Stimulated activated CD4-positive, alpha-beta T cell treated with anti-CD3 and anti-CD28 coated beads, Interleukin-1b, Interleukin-23, amount 100 ng/mL, for 1 hour (primary cell): ENCODE measurements at regions not wholly inside any gene's neighbourhood (a gene's known extent, or its start where the extent isn't known, plus 50 kb on each side); places are given as distances from the start of the nearest gene placed in this dataset.

ENCODE experiments used
- DNase-seq, 2 donors: peaks; one replicate each; pipeline ENCODE4 v3.0.0-alpha.2; 2020; ENCODE audit warnings: low read depth in 2 of 2

DNA sequence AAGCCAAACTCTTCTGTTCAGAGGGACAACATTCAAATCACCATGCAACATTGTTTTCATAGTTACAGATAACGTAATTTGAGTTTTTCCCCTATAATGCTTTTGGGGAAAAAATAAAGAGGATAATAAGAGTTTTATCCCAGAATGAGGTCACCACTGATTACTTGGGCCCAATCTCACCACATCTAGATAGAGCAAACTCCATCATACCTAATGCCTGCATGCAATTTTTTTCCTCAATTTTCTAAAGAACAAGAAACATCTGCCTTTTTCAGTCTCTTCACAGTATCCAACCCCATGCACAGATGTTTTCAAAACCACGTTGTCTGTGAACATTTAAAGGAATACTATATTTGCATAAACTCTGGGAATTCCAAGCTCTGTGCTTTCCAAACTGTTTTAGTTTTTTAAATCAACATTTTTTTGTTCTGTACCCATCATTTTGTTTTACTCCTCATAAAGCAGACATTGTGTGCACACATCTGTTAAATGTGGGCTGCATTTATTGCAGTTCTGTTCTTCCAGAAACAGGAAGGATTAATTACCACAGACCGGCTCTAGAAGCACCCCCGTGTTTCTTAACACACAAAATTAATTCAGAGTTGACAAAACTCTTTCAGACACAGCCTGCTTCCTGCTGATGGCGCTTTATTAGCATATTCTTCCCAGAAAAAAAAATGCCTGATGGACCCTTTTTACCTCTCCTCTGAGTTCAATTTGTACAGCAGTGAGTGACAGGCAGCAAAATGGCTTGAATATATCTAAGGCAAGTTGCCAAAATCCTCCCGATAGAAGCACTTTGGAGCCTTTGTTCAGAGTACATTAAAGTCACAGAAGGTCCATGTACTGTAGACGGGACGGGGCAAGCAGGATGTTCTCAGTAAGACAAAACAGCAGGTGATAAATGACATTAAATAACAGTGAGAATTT lies 1171.9 kb downstream of the EFNB2 start:
- DNase-seq: no peak

DNA sequence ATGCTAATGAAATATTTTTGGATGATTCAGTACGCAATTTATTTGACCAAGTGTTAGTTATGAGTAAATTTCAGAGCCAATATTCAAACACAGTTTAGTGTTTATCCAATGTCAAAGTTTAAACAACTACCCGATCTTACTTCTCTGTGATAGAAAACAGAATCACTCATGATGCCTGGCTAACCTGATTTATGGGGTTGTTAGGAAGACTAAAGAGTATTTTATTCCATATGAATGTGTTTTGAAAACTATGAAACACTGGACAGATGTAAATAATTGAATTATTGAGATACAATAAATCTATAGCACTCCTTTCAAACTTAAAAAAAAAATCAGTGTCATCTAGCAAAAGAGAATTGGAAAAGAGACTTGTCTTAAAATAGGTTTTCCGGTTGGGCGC lies 1181.8 kb downstream of the EFNB2 start:
- DNase-seq: no peak

DNA sequence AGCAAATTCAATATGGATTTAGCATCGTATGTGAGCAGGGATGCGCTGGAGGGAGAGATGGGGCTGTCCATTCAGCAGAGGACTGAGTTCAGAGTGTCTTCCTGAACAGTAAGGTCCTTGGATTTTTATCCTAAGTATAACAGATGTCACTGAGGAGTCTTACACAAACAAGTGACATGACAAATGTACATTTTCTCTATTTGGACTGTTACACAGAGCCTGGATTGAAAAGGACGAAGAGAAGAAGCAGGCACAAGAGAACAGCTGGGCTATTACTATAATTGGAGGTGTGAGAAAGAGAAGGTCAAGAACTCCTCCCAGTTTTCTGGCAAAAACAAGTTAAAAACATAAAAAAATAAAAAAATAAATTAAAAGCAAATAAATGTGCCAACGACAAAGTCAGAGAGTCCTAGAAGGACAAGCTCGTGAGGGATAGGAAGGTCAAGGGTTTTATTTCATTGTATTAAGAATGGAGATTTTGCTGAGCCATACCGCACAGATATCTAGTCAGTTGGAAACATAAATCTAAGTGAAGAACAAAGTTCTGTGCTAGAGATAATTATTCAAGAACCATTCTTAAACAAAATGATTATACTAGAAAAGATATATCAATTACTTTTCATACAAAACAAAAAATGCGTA lies 1186.3 kb downstream of the EFNB2 start:
- no peak for DNase-seq

DNA sequence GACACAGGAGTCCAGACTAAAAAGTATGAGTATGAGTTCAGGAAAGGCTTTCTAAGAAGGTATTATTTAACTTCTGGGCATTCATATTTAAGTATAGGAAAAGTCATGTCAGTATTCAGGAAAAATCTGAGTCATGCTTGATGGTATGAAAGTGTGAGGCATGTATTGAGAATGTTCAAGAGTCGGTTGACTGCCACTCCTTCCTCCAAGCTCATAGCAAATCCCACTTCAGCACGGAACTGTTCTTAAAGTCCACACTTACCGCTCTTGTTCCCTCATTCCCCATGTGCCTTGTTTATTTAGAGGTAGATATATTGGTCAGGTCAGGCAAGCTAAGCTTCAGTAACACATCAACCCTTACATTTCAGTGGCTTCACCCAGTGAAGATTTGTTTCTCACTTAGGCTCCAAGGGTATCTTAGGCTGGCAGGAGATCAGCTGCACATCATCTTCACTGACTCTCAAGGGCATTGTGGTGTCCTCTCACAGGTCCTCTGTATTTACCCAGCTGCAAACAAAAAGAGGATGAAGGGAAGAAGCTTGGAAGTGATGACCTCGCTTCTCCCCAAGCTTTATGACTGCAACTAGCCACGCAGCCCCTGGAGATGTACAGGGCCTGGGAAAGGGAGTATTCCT lies 1189.2 kb downstream of the EFNB2 start:
- no peak for DNase-seq

DNA sequence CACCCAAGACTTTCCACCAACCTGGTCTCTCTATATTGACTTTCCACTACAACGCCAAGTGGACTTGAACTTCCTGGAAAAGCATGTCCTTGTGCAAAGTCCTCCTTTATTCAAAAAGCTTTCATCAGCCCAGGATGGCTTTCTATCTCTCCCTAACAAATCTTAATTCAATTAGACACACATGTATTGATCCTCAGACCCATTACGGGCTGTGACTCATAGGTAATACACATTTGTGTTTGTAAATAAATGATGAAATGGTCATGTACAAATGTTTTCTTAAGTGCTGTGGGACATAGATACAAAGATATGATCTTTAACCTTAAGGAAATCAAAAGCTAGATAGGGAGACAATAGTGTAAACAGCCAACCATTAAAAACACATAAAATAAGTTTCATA lies 1189.7 kb downstream of the EFNB2 start:
- no peak for DNase-seq

DNA sequence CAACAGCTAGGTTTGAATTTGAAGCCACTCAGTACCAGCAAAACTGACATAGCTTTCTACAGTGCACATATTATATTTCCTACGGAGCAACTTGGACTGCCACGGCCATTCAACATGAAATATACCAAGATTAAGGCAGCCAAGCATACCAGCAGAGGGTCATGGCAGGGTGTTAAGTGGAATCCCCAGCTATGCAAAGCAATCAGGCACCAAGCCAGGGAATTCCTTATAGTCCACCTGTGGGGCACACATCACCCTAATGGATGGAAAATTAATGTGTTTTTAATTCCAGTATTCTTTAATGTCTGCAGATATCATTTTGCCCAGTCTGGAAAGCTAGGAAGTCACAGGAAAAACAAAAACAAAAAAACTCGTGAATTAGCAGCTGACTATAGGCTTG lies 1190.3 kb downstream of the EFNB2 start:
- no peak for DNase-seq

DNA sequence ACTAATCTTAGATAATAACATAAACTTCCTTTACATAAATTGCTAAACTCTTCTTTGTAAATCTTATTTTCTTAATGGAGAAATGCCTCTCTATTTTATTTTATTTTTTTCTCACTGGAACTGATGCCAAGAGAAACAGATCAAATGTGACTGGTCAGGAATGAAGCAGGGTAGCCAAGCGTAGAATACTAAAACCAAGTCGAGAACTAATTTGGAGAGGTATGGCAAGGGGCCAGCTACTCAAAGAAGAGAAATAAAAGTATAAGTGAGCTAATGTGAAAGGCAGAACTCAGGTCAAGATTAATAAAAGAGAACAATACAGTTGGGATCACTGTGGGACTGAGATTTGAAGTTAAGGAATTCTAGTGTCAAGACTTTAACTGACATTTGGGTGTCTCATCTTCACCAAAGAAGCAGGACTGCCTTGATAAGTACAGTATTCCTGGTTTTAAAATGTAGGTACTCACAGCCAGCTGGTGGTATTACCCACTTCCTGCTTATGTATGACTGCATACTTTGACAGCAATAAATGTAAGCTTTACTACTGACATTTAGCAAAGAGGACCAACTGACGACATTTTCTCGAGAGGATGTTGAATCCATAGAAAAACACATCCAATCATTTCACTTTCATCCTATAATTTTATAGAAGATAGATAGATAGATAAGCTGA lies 1192.2 kb downstream of the EFNB2 start:
- DNase-seq: no peak

DNA sequence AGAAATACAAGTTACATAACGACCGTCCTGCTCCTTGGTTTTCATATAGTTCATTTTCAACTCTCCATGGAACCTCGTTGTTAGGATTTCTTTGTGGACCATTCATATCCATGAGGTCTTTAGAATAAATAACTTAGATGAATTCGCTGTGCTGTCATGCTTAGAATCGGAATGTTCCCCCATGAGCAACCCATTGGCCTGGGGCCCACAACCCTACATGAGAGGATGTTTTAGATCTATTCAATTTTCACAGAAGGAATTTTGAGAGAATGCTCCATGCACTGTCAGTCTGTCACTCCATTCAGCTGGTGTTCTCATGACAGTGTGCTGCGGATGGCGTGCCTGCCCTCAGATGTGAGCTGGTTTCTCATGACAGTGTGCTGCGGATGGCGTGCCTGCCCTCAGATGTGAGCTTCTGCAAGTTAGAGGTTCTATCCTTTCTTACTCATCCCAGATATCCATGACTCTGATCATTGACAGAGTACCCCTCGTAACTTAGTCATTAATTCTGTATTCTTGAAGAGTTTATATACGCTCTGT lies 1193.1 kb downstream of the EFNB2 start:
- no peak for DNase-seq

DNA sequence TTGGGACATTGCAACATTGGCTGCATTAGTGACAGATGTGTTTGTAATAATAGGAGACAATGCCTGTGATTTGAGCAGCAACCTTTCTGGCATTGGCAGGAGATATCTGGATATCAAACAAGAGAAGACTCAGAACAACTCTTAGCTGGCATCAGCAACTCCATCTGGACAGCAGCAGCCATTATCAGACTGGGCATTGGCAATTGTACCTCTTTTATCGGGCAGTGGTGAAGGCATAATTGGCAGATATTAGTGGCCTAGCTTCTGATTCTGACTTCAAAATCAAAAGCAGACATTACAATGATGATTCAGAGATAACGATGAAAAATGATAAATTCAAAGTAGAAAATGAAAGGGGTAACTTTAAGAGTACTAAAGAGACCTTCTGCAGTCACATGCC lies 1193.7 kb downstream of the EFNB2 start:
- DNase-seq: no peak

DNA sequence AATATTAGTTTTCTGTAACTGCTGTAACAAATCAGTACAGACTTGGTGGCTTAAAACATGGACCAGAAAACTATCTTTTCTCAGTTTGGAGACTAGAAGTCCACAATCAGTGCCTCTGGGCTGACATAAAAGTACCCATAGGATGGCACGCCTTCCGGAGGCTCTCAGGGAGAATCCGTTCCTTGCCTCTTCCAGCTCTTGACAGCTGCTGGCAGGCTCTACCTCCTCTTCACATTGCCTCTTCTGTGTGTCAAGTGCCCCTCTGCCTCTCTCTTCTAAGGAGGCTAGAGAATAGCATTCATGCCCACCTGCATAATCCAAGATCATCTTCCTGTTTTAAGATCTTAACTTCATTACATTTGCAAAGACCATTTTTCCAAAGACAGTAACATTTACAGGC lies 1194.2 kb downstream of the EFNB2 start:
- no peak for DNase-seq

DNA sequence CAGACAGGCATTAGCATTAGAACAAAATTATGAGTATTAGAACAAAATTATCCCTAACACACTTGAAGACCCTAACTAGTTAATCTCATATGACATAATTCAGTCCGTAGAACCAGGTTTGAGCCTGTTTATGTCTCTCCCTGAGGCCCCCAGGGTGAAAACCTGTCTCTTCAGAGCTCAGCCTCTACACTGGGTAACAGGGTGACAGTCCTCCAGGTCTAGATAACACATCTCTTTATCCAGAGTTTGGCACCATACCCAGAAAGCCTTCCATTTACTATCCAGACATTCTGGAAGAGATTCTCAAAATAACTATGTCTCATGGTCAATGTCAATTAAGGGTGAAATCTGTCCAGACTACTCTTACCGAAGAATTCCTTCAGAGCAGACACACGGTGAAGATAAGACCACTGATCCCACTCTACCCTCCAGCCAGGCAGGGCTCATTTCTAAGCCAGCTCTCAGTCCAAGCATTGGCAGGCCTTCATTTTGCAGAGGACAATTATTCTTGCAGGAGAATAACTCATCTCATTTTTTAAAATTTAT lies 1195.3 kb downstream of the EFNB2 start:
- DNase-seq: no peak

DNA sequence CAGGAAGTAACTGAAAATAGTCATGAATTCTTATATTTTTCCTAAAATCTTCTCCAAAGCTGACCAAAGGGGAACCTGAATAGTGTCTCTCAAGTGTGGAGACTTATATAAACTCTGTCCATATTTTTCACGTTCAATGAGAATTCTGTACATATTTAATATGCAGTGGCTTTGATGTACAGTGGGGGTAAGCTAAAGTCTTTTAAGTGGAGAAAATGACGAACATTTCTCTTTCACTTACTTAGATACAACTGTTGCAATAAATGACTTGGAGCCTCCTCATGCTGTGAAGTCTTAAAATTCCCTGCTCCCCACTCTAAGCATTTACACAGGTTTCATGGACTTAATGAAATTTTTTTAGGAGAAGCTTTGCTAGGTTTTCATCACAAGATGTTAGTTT lies 1196.7 kb downstream of the EFNB2 start:
- DNase-seq: no peak

DNA sequence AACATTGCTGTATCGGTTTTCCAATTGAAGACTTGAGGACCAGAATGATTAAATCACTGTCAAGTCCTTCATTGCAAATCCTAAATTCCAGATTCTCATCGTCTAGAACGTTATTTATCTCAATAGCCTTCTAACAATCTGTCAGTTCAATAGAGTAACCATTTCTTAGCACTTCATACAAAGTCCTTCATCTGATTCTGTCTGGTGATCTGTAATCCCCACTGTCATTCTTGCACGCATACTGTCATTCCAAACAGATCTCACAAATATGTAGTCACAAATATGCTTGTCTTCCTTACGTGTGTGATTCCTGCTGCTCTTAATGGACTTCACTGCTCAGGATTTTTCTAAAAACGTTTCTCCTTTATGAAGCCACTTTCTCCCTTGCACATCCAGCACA lies 1197.5 kb downstream of the EFNB2 start:
- no peak for DNase-seq

DNA sequence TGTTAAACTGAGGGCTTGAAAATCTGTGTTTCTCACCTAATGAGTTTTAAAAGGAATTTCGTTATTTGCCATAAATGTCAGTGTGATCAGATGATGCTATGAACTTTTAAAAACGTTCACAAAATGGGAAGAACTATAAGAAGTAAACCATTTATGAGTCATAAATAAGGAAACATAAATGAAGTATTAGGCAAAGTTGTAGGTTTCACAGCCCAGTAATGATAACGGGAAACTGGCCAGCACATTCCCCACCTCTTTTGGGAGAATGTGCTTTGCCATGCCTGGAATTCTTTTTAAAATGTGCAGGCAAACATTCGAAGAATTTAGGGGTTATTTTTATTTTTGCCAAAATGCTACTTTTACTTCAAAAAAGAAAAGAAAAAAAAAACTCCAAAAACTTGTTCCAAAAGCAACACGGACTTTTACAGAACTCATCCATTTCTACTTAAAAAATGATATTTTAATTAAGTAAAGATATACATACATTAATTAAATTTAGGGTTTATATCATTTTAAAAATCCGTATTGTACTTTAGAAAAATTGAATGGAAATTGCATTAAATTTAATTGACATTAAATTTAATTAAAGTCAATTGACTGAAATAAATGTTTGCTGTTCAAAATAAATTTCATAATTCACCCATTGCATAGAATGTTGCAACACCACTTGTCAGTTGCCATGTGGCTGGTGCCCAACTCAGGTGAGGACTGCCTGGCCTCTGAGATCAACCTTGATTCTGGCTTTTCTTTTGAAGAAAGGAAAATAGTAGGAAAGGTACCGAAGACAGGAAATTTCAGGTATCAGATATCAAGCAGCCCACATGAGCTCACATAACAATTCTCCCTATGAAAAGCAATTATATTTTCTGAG lies 1198.5 kb downstream of the EFNB2 start:
- no peak for DNase-seq

DNA sequence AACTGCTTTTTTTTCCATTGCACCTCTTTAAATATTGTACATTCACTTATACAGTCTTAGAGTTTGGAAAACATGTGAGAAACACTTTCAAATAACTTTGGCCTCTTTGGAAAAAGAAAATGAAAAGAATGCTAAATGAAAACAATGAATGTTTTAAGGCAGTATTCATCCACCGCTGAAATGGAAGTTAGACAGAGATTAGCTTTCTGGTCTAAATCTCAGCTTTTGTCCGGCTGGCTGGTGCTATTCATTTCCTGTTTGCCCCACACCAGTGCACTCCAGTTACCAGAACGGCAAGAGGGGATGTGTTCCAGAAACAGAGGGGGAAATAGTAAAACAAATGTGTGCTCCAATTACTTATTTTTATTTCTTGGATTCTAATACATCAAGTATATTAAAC lies 1201.3 kb downstream of the EFNB2 start:
- DNase-seq: no peak

DNA sequence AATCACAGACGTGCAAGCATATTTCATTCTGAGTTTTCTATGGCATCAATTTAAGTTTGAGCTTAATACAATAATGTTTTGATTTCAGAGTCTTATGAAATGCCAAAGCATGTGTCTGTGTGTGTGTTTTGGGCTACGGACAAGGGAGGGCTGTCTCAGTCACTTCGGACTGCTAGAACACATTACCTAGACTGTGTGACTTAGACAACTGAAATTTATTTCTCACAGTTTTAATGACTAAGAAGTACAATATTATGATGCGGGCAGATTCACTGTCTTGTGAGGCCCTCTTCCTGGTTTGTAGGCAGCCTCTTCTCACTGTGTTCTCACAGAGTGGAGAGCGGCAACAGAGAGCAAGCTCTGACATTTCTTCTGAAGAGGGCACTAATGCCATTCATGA lies 1202.0 kb downstream of the EFNB2 start:
- DNase-seq: no peak

DNA sequence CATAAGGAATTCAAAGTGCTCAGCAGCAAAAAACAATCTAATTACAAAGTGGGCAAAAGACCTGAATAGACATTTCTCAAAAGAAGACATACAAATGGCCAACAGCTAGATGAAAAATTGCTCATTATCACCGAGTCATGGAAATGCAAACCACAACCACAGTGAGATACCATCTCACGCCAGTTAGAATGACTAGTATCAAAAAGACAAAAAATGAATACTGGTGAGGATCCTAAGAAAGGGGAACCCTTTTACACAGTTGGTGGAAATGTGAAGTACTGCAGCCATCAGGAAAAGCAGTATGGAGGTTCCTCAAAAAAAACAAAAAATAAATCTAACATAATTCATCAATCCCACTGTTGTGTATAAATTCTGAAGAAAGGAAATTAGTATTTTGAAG lies 1206.1 kb downstream of the EFNB2 start:
- no peak for DNase-seq

DNA sequence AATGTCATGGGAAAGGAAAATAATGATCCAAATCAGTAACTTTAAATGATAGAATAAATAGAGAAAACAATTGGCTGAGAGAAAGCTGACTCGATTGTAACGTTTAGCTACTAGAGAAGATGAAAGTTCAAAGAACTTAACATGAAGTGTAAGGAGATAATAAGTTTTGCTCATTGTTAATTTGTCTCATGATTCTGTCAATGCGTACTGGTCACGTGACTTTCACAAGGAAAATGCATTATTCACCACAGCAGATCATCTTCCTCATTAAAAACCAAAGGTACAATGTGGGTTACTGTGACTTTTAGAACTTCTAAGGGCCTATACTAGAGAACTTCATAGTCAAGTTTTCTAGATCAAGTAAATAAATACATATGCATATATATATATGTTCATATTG lies 1207.2 kb downstream of the EFNB2 start:
- no peak for DNase-seq

DNA sequence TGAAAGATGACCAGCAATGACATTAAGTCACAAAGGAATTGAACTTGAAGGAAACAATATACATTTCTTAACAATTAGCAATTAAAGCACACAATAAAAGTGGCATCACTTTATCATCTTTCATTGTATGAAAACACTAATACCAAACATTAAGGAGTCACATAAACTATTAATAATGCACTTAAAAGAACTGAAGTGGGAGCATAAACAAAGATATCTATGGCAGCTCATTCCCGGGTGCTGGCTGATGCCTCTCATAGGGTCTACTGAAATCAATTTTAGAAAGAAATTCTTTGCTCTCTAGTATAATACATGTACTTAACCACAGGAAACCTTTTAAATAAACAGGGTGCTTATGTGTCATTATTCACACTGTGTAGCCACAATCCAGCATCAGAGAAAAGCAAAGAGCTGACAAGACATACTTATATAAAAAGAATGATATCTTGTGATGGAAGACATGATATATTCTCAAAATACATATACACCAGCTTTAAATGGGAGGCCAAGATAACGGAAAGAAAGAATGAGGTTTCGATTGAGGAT lies 1207.8 kb downstream of the EFNB2 start:
- DNase-seq: no peak

DNA sequence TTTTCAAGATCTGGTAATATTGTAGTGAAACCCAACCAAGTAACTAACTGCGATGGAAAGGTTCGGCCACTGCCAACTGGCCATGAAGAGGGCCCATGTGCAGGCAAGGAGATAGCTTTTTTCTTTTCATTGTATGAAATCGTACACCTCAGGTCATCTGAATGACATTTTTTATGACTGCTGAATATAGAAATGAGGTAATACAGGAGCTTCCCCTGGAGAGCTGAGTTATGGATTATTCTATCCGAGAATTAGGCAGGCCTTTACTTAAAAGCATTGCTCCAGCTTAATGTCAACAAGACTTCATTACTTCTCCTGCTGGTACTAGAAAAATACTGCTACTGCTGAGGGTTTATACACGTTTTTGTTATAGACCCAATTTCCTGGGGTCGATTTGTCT lies 1215.6 kb downstream of the EFNB2 start:
- DNase-seq: no peak

DNA sequence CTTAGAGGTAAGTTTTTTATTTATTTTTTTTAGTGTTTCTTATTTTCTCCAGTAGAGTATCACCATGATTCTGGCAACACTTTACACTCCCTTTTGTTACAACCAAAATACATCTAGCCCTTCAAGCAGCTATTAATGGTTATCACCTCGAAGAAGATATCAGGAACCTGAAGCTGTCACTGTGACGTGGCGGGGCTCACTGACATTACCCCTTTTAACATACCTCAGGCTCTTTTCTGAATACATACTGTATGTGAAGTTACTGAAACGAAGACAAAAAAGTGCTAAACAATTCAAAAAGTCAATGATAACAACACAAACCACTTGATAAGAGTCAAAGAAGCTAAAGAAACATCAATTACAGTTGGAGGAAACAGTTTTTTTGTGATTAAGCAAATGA lies 1218.7 kb downstream of the EFNB2 start:
- no peak for DNase-seq
